HG03095 (cell line): ENCODE measurements at regions not wholly inside any gene's neighbourhood (a gene's known extent, or its start where the extent isn't known, plus 50 kb on each side); places are given as distances from the start of the nearest gene placed in this dataset.

Experiments used
- ATAC-seq: cut with Tn5 transposase; IDR thresholded peaks from one replicate; pipeline ENCODE4 v1.9.1; 2021; ENCODE audit warnings: moderate library complexity; ENCODE audit not compliant: unreplicated experiment

GRCh38 chr18:34631093-34631966 is 78.8 kb upstream of the DTNA start:
- no peak for ATAC-seq

- no peak for ATAC-seq
These were observed 77.8 kb upstream of the DTNA start for GRCh38 chr18:34632321-34632720.

GRCh38 chr18:34633368-34633767 is 76.7 kb upstream of the DTNA start:
- ATAC-seq = no peak

GRCh38 chr18:34637094-34637801 is 72.8 kb upstream of the DTNA start:
- no peak for ATAC-seq

- ATAC-seq = no peak
These were observed 70.4 kb upstream of the DTNA start for GRCh38 chr18:34639687-34640086.

GRCh38 chr18:34640276-34640675 is 69.8 kb upstream of the DTNA start:
- no peak for ATAC-seq

GRCh38 chr18:34643989-34644388 is 66.1 kb upstream of the DTNA start:
- ATAC-seq = no peak

GRCh38 chr18:34647251-34647650 is 62.8 kb upstream of the DTNA start:
- ATAC-seq = no peak

- ATAC-seq = no peak
These were observed 61.7 kb upstream of the DTNA start for GRCh38 chr18:34648269-34648985.

- ATAC-seq = no peak
These were observed 61.0 kb upstream of the DTNA start for GRCh38 chr18:34649080-34649479.

GRCh38 chr18:34650121-34650545 is 60.0 kb upstream of the DTNA start:
- ATAC-seq = no peak

- no peak for ATAC-seq
These were observed 58.3 kb upstream of the DTNA start for GRCh38 chr18:34651586-34652369.

- ATAC-seq = no peak
These were observed 55.0 kb upstream of the DTNA start for GRCh38 chr18:34655131-34655530.

- no peak for ATAC-seq
These were observed 52.1 kb upstream of the DTNA start for GRCh38 chr18:34657860-34658500.

GRCh38 chr18:34659579-34660517 is 50.2 kb upstream of the DTNA start:
- no peak for ATAC-seq
